KG1 (cell line): ENCODE measurements at regions not wholly inside any gene's neighbourhood (a gene's known extent, or its start where the extent isn't known, plus 50 kb on each side); places are given as distances from the start of the nearest gene placed in this dataset.

Source experiments
- DNase-seq: peaks from one replicate; lab custom pipeline; 2025; lab: John Stamatoyannopoulos, UW

GRCh38 chr19:31946491-31946890, 398.9 kb upstream of the ZNF507 start:
- DNase-seq = no peak

- no peak for DNase-seq
Measured at GRCh38 chr19:31947436-31948115, 397.8 kb upstream of the ZNF507 start.

GRCh38 chr19:31952693-31953092, 392.7 kb upstream of the ZNF507 start:
- DNase-seq = no peak

GRCh38 chr19:31955061-31955460, 390.3 kb upstream of the ZNF507 start:
- DNase-seq = no peak

- no peak for DNase-seq
Measured at GRCh38 chr19:31955884-31956283, 389.5 kb upstream of the ZNF507 start.

- no peak for DNase-seq
Measured at GRCh38 chr19:31956771-31957392, 388.5 kb upstream of the ZNF507 start.

- DNase-seq = no peak
Measured at GRCh38 chr19:31957711-31958110, 387.7 kb upstream of the ZNF507 start.

GRCh38 chr19:31959527-31960018, 385.8 kb upstream of the ZNF507 start:
- DNase-seq = no peak

- no peak for DNase-seq
Measured at GRCh38 chr19:31960474-31960873, 384.9 kb upstream of the ZNF507 start.

GRCh38 chr19:31961191-31961590, 384.2 kb upstream of the ZNF507 start:
- no peak for DNase-seq

GRCh38 chr19:31961667-31962066, 383.7 kb upstream of the ZNF507 start:
- no peak for DNase-seq

- DNase-seq = no peak
Measured at GRCh38 chr19:31962561-31962996, 382.8 kb upstream of the ZNF507 start.

GRCh38 chr19:31963746-31964145, 381.7 kb upstream of the ZNF507 start:
- DNase-seq = no peak

- no peak for DNase-seq
Measured at GRCh38 chr19:31969016-31969415, 376.4 kb upstream of the ZNF507 start.

- DNase-seq = no peak
Measured at GRCh38 chr19:31970027-31970461, 375.4 kb upstream of the ZNF507 start.

GRCh38 chr19:31974290-31974689, 371.1 kb upstream of the ZNF507 start:
- DNase-seq = no peak

GRCh38 chr19:31974941-31975340, 370.5 kb upstream of the ZNF507 start:
- DNase-seq = no peak

- DNase-seq = no peak
Measured at GRCh38 chr19:31975461-31975860, 369.9 kb upstream of the ZNF507 start.

GRCh38 chr19:31976775-31977536, 368.5 kb upstream of the ZNF507 start:
- no peak for DNase-seq

GRCh38 chr19:31979362-31979761, 366.0 kb upstream of the ZNF507 start:
- no peak for DNase-seq

- DNase-seq = no peak
Measured at GRCh38 chr19:31979949-31980670, 365.3 kb upstream of the ZNF507 start.

- DNase-seq = no peak
Measured at GRCh38 chr19:31980796-31981195, 364.6 kb upstream of the ZNF507 start.
